Activated T-cell treated with anti-CD3 and anti-CD28 coated beads, Interleukin-2, amount 50 U/mL, for 24 hours (primary cell): ENCODE measurements at regions not wholly inside any gene's neighbourhood (a gene's known extent, or its start where the extent isn't known, plus 50 kb on each side); places are given as distances from the start of the nearest gene placed in this dataset.
"Not testable (repeated sequence)": the region's sequence is repeated elsewhere in the genome, so short reads cannot be mapped to it uniquely, and the experiment has no call there.

Source experiments
- DNase-seq: peaks from one replicate; pipeline ENCODE4 v3.0.0-alpha.2; 2020
- H3K27ac Mint-ChIP-seq: 2 replicates; pipeline ENCODE4 v1.8.0; 2020; ENCODE audit warnings: mild to moderate bottlenecking, mixed read lengths
- H3K27me3 Mint-ChIP-seq: 2 replicates; pipeline ENCODE4 v1.8.0; 2020; ENCODE audit warnings: mixed read lengths
- H3K36me3 Mint-ChIP-seq: 2 replicates; pipeline ENCODE4 v1.8.0; 2020; ENCODE audit warnings: low read depth, mixed read lengths
- H3K4me1 Mint-ChIP-seq: 2 replicates; pipeline ENCODE4 v1.8.0; 2020; ENCODE audit warnings: low read depth, mixed read lengths
- H3K4me3 Mint-ChIP-seq: 2 replicates; pipeline ENCODE4 v1.8.0; 2020; ENCODE audit warnings: mild to moderate bottlenecking, moderate library complexity, mixed read lengths
- H3K9me3 Mint-ChIP-seq: 2 replicates; pipeline ENCODE4 v1.8.0; 2020; ENCODE audit warnings: mixed read lengths

DNA sequence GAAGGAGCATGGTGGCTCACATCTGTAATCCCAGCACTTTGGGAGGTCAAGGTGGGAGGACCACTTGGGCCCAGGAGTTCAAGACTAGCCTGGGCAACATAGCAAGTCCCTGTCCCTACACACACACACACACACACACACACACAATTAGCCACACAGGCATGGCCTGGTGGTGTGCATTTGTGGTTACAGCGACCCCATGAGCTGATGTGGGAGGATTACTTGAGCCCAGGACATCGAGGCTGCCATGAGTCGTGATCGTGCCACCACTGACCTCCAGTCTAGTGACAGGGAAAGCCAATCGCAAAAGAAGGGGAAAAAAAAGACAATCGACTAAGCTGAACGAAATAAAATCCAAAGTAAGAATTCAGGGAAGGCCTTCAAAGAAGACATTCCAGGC is 67.9 kb downstream of the TBX3 start:
- no peak for DNase-seq
- Mint-ChIP-seq H3K36me3 (no peaks in the 10 kb centered on the region), H3K27ac (no peak overlapping the region), H3K4me1 (no peaks in the 10 kb centered on the region), H3K27me3 (peaks cover 9% of the 10 kb centered on the region), H3K9me3 (peaks cover 16% of the 10 kb centered on the region), H3K4me3 (no peak overlapping the region)

DNA sequence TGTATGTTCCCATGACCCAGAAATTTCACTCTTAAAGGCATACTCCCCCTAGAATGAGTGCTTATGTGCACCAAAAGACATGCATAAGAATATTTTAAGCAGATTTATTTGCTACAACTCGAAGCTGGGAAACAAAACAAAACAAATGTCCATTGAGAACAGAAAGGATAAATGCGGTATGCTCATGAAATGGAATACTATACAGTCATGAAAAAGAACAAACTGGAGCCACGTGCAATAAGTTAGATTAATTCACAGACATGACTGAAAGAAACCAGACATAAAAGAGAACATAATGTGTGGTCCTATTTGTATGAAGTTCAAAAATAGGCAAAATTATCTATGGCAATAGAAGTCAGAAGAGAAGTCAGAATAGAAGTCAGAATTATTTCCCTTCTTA is 69.9 kb downstream of the TBX3 start:
- peaks cover 9% of the 10 kb centered on the region for H3K27me3 Mint-ChIP-seq
- H3K4me3 Mint-ChIP-seq = no peak overlapping the region
- H3K4me1 Mint-ChIP-seq = no peaks in the 10 kb centered on the region
- no peak overlapping the region for H3K27ac Mint-ChIP-seq
- no peak for DNase-seq
- H3K36me3 Mint-ChIP-seq = no peaks in the 10 kb centered on the region
- H3K9me3 Mint-ChIP-seq = peaks cover 16% of the 10 kb centered on the region

DNA sequence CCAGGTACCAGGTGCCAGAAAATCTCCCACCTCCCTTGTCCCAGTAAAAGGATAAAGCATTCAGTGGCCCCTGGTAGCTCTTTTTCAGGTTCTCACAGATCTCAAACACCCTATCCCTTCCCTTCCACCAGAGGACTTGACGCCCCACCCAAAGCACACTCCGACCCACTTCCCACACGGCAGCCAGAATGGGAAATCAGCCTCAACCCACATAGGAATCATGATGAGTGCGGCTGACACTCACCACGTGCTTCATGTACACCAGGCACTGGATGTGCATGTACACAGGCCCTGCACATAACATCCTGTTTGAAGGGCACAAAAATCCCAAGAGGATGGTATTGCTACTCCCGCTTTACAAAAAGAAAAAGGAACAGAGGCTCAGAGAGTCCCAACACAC is 71.9 kb downstream of the TBX3 start:
- no peak for DNase-seq
- H3K27me3 Mint-ChIP-seq = peaks cover 9% of the 10 kb centered on the region
- H3K36me3 Mint-ChIP-seq = no peaks in the 10 kb centered on the region
- H3K9me3 Mint-ChIP-seq = peaks cover 8% of the 10 kb centered on the region
- H3K4me1 Mint-ChIP-seq = no peaks in the 10 kb centered on the region
- H3K4me3 Mint-ChIP-seq = no peak overlapping the region
- H3K27ac Mint-ChIP-seq = no peak overlapping the region

DNA sequence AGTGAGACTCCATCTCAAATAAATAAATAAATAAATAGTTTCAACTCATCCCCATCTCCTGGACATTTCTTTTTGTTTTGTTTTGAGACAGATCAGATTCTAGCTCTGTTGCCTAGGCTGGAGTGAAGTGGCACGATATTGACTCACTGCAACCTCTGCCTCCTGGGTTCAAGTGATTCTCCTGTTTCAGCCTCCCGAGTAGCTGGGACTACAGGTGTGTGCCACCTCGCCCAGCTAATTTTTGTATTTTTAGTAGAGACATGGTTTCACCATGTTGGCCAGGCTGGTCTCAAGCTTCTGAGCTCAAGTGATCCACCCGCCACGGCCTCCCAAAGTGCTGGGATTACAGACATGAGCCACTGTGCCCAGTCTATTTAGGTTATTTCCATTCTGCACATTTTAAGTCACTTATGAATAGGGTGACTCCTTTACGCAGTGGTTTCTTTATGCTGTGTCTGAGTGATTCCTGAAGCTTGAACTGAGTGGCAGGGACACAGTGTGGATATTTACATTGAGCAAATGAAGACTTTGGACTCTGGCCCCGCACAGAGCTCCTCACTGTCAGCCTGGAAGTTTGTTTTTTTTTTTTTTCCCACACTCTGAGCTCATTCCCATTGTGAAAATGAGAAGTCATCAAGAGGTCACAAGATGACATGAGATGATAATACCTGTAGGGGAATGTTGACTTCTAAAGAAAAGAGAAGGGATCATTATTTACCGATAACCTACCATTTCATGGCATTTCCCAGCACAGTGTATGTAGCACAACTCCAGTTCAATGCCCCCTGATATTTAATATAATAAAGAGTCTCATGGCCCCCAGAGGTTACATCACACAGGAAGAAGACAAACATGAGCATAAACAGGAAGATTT is 72.6 kb downstream of the TBX3 start:
- Mint-ChIP-seq H3K9me3 (peaks cover 7% of the 10 kb centered on the region), H3K36me3 (no peaks in the 10 kb centered on the region), H3K27me3 (peaks cover 9% of the 10 kb centered on the region), H3K27ac (no peak overlapping the region), H3K4me1 (no peaks in the 10 kb centered on the region), H3K4me3 (no peak overlapping the region)
- no peak for DNase-seq

DNA sequence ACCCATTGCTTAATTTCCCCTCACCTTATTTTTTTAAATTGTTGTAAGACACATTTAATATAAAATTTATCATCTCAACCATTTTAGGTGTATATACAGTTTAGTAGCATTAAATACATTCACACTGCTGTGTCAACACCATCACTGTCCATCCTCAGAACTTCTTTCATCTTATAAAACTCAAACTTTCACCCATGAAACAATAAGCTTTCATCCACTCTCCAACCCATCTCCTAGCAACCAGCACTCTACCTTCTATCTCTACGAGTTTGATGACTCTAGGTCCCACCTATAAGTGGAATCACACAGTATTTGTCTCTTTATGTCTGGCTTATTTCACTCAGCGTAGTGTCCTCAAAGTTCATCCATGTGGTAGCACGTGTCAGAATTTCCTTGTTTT is 75.5 kb downstream of the TBX3 start:
- DNase-seq = no peak
- H3K27ac Mint-ChIP-seq = no peak overlapping the region

DNA sequence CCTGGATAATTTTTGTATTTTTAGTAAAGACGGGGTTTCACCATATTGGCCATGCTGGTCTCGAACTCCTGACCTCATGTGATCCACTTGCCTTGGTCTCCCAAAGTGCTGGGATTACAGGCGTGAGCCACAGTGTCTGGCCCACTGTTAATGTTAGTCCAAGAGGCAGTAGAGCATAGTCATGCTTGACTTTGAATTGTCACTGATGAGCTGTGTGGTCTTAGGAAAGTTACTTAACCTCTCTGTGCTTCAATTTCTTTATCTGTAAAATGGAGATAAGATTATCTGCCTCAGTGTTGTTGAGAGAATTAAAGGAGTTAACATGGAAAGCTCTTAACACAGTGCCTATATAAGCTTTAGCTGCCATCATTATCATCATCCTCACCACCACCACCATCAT is 78.1 kb downstream of the TBX3 start:
- H3K27me3 Mint-ChIP-seq = no peaks in the 10 kb centered on the region
- H3K9me3 Mint-ChIP-seq = no peaks in the 10 kb centered on the region
- H3K4me3 Mint-ChIP-seq = no peak overlapping the region
- H3K27ac Mint-ChIP-seq = no peak overlapping the region
- DNase-seq = no peak
- H3K4me1 Mint-ChIP-seq = no peaks in the 10 kb centered on the region
- H3K36me3 Mint-ChIP-seq = no peaks in the 10 kb centered on the region

More for the DNA sequence above, 75.5 kb downstream of the TBX3 start:
- H3K27me3 Mint-ChIP-seq = peaks cover 9% of the 10 kb centered on the region
- H3K4me1 Mint-ChIP-seq = no peaks in the 10 kb centered on the region
- no peak overlapping the region for H3K4me3 Mint-ChIP-seq
- H3K9me3 Mint-ChIP-seq = no peaks in the 10 kb centered on the region
- no peaks in the 10 kb centered on the region for H3K36me3 Mint-ChIP-seq

DNA sequence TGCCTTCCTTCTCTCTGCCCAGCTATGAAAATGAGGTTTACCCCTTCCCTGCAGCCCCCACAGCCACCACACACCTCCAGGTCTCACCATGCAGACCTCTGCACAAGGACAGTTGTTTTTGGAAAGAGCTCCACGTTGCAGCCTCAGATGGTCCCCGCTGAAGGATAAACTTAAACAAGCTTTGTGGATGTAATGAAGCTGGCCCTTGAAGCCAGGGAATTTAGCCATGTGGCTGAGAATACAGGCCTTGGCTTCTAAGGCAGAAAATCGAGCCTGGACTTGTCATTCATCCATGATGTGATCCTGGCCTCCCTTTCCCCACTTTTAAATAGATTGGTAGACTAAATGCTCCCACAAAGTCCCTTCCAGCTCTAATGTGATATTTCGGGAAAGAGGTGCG is 79.4 kb downstream of the TBX3 start:
- Mint-ChIP-seq H3K4me1 (no peaks in the 10 kb centered on the region), H3K9me3 (peaks cover 3% of the 10 kb centered on the region), H3K4me3 (no peak overlapping the region), H3K27ac (no peak overlapping the region), H3K36me3 (no peaks in the 10 kb centered on the region), H3K27me3 (no peaks in the 10 kb centered on the region)
- DNase-seq = no peak

DNA sequence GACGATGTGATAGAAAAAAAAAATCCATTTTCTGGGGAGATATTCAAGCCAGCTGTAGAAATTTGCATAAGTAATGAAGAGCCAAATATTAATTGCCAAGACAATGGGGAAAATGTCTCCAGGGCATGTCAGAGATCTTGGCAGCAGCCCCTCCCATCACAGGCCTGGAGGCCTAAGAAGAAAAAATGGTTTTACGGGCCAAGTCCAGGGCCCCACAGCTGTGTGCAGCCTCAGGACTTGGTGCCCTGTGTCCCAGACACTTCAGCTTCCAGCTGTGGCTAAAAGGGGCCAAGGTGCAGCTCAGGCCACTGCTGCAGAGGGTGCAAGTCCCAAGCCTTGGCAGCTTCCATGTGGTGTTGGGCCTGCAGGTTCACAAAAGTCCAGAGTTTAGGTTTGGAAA is 83.4 kb downstream of the TBX3 start:
- H3K9me3 Mint-ChIP-seq, H3K27ac Mint-ChIP-seq, H3K36me3 Mint-ChIP-seq, H3K4me1 Mint-ChIP-seq, DNase-seq, H3K27me3 Mint-ChIP-seq, H3K4me3 Mint-ChIP-seq: not testable (repeated sequence)

DNA sequence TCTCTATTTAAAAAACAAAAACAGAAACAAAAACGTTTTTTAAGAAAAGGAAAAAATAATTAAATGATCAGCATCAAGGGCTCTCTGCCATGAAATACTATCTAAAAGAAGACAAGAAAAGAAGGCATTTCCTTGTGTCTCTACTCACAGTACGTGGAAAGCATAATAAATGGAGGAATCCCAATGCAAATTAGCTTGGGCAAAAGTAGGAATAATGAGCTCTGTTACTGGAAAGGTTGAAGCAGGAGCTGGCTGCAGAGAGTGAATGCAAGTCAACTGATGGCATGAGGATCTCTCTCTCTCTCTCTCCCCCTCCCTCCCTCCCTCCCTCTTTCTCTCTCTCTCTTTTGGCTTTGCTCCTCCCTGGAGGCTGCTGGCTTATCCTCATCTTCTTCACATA is 85.9 kb downstream of the TBX3 start:
- no peaks in the 10 kb centered on the region for H3K36me3 Mint-ChIP-seq
- DNase-seq = no peak
- H3K9me3 Mint-ChIP-seq = peaks cover 5% of the 10 kb centered on the region

DNA sequence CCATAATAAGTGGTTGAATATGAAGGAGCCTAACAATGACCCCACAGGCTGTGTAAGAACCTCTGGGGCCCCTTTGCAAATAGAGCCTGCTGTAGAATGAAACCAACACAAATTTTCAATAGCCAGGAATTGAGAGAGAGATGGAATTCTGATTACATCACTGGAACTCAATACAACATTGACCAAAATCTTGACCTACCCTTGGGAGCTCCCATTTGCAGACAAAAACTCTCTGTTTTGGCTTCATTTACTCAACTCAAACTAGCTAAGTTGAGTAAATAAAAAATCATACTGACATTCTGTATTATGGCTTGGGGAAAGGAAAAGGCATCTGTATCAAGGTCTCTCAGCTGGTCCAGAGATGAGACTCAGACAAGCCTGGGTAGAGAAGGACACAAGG is 91.0 kb downstream of the TBX3 start:
- Mint-ChIP-seq H3K9me3 (peaks cover 14% of the 10 kb centered on the region), H3K4me1 (no peaks in the 10 kb centered on the region), H3K36me3 (no peaks in the 10 kb centered on the region), H3K27me3 (peaks cover 3% of the 10 kb centered on the region), H3K4me3 (no peak overlapping the region), H3K27ac (no peak overlapping the region)
- no peak for DNase-seq

More for the DNA sequence above, 85.9 kb downstream of the TBX3 start:
- Mint-ChIP-seq H3K27me3 (peaks cover 3% of the 10 kb centered on the region), H3K4me3 (no peak overlapping the region), H3K27ac (no peak overlapping the region), H3K4me1 (no peaks in the 10 kb centered on the region)

DNA sequence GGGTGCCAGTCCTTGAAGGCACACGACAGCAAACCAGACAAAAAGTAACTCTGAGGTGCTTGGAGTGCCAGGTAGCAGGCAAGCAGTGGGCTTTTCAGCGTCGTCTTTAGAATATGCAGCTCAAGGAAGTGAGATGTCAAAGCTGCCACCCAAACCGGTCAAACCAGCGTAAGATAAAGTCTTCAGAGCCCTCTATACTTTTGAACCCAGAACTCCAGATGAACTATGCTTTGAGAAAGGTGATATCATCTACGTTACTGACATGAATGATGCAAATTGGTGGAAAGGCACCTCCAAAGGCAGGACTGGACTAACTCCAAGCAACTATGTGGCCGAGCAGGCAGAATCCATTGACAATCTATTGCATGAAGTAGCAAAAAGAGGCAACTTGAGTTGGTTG is 95.9 kb downstream of the TBX3 start:
- no peak overlapping the region for H3K27ac Mint-ChIP-seq
- no peaks in the 10 kb centered on the region for H3K4me1 Mint-ChIP-seq
- no peaks in the 10 kb centered on the region for H3K27me3 Mint-ChIP-seq
- H3K4me3 Mint-ChIP-seq = no peak overlapping the region
- no peaks in the 10 kb centered on the region for H3K36me3 Mint-ChIP-seq
- DNase-seq = no peak
- H3K9me3 Mint-ChIP-seq = peaks cover 11% of the 10 kb centered on the region

DNA sequence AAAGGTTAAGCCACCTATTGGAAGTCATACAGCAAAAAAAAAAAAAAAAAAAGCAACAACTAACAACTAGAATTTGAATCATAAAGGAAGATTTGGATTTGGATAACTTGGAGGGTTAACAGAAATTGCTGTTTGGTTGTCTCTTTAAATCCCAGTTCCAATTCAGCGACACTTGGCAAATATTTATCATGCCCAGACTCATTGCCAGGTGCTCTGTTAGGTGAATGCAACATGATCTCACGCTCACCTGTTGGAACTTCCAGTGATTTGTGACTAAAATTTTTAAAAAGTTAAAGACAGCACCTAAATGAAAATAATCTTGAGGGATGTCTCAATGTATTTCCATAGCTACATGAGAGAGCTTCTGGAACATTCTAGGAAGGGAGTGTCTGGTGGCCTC is 103.7 kb downstream of the TBX3 start:
- no peaks in the 10 kb centered on the region for H3K36me3 Mint-ChIP-seq
- peaks cover 15% of the 10 kb centered on the region for H3K27me3 Mint-ChIP-seq
- H3K4me1 Mint-ChIP-seq = no peaks in the 10 kb centered on the region
- no peak for DNase-seq
- no peaks in the 10 kb centered on the region for H3K9me3 Mint-ChIP-seq
- H3K27ac Mint-ChIP-seq = no peak overlapping the region
- H3K4me3 Mint-ChIP-seq = no peak overlapping the region

DNA sequence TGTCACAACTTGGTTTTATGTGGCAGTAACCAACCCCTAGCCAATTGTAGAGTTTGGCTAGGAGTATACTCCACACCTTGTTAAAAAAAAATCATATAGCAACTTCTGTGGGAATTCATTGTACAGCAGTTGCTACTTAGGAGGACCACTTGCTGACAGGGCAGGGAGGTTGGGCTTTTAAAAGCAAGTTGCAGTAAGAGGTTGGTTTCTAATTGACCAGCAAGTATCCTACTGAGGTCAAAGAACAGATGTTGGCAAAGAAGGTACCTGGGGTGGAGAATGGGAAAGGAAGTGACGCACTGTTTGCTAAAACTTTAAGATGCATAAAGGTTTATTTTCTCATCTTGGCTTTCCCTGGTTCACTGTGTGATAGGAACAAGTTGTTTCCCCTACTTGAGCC is 104.6 kb downstream of the TBX3 start:
- Mint-ChIP-seq H3K4me3 (no peak overlapping the region), H3K36me3 (no peaks in the 10 kb centered on the region), H3K9me3 (no peaks in the 10 kb centered on the region), H3K27ac (no peak overlapping the region), H3K27me3 (peaks cover 15% of the 10 kb centered on the region), H3K4me1 (no peaks in the 10 kb centered on the region)
- DNase-seq = no peak

DNA sequence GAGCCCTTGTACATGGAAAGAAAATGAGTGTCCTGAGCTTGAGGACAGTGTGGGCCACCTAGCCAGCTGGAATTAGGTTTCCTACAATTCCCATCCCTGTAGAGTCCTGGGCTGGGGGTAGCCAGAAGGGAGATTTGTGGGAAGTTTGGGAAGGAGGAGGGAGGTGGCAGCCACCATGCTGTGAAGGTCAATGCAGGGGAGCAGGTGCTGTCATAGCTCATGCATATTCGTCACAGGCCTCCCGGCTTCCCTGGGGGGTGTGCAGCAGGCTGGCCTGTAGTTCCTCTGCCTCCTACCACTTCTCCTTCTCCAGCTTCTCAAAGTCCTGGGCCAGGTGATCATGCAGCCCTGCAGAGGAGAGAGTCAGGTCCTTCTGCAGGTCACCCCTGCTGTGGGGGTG is 121.3 kb downstream of the TBX3 start:
- no peaks in the 10 kb centered on the region for H3K4me1 Mint-ChIP-seq
- no peaks in the 10 kb centered on the region for H3K36me3 Mint-ChIP-seq
- no peak overlapping the region for H3K27ac Mint-ChIP-seq
- H3K4me3 Mint-ChIP-seq = no peak overlapping the region
- no peaks in the 10 kb centered on the region for H3K9me3 Mint-ChIP-seq
- no peaks in the 10 kb centered on the region for H3K27me3 Mint-ChIP-seq
- DNase-seq = no peak

DNA sequence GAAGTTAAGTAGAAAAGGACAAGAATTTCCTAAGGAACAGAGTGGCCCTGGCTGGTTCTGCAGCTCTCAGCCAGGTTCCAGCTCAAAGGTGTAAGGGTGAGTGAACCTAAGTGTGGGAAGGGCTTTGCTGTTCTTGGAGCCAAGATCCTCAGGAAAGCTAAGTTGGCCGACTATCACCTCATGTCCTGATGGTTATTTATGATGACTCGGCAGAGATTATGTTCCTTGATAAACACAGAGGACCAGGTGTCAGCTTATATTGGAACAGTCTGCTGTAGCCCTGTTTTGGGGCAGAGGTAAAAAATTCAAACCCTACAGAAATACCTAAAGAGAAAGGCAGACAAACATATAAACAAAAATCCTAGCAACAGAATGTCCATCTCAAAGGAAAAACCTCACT is 128.5 kb downstream of the TBX3 start:
- Mint-ChIP-seq H3K4me1 (no peaks in the 10 kb centered on the region), H3K27me3 (peaks cover 6% of the 10 kb centered on the region), H3K36me3 (no peaks in the 10 kb centered on the region), H3K4me3 (no peak overlapping the region), H3K9me3 (no peaks in the 10 kb centered on the region), H3K27ac (no peak overlapping the region)
- no peak for DNase-seq

DNA sequence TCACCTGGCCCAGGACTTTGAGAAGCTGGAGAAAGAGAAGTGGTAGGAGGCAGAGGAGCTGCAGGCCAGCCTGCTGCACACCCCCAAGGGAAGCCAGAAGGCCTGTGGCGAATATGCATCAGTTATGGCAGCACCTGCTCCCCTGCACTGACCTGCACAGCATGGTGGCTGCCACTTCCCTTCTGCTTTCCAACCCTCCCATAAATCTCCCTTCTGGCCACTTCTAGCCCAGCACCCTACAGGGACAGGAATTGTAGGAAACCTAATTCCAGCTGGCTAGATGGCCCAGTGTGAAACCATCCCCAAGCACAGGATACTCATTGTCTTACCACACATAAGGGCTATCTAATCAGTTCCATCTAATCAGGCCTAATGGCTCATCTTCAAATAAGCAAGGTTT is 136.3 kb downstream of the TBX3 start:
- no peaks in the 10 kb centered on the region for H3K27me3 Mint-ChIP-seq
- no peak overlapping the region for H3K4me3 Mint-ChIP-seq
- H3K4me1 Mint-ChIP-seq = no peaks in the 10 kb centered on the region
- no peaks in the 10 kb centered on the region for H3K36me3 Mint-ChIP-seq
- DNase-seq = no peak
- H3K27ac Mint-ChIP-seq = no peak overlapping the region
- no peaks in the 10 kb centered on the region for H3K9me3 Mint-ChIP-seq
